Trophoblast cell (in vitro differentiated cells and primary cell): ENCODE measurements at regions not wholly inside any gene's neighbourhood (a gene's known extent, or its start where the extent isn't known, plus 50 kb on each side); places are given as distances from the start of the nearest gene placed in this dataset.

ENCODE experiments used
- DNase-seq, 2 donors: peaks; one replicate each; pipeline ENCODE4 v3.0.0-alpha.2; 2016
- H2AFZ ChIP-seq: 2 replicates; pipeline ENCODE4 v1.6.1; 2013; ENCODE audit warnings: low read length, moderate library complexity, mild to moderate bottlenecking; ENCODE audit not compliant: insufficient read depth, poor library complexity
- H2AK5ac ChIP-seq: 2 replicates; pipeline ENCODE4 v1.6.1; 2013; ENCODE audit warnings: mild to moderate bottlenecking, low read length
- H2BK120ac ChIP-seq: 2 replicates; pipeline ENCODE4 v1.6.1; 2013; ENCODE audit warnings: low read length, mild to moderate bottlenecking, moderate library complexity; ENCODE audit not compliant: insufficient read depth, poor library complexity
- H2BK12ac ChIP-seq: 2 replicates; pipeline ENCODE4 v1.6.1; 2013; ENCODE audit warnings: mild to moderate bottlenecking, low read length, moderate library complexity
- H2BK5ac ChIP-seq: 2 replicates; pipeline ENCODE4 v1.6.1; 2013; ENCODE audit warnings: low read length, low read depth, moderate library complexity, mild to moderate bottlenecking; ENCODE audit not compliant: poor library complexity
- H3K14ac ChIP-seq: 2 replicates; pipeline ENCODE4 v1.6.1; 2013; ENCODE audit warnings: mild to moderate bottlenecking, low read length
- H3K18ac ChIP-seq: 2 replicates; pipeline ENCODE4 v1.6.1; 2013; ENCODE audit warnings: mild to moderate bottlenecking, low read length
- H3K23ac ChIP-seq: 2 replicates; pipeline ENCODE4 v1.6.1; 2013; ENCODE audit warnings: low read length
- H3K27ac ChIP-seq: 2 replicates; pipeline ENCODE4 v1.5.1; 2013; ENCODE audit warnings: low read depth, mild to moderate bottlenecking, inconsistent platforms, low read length, moderate library complexity
- H3K27me3 ChIP-seq: 2 replicates; pipeline ENCODE4 v1.6.1; 2013; ENCODE audit warnings: inconsistent platforms, mild to moderate bottlenecking, low read length, moderate library complexity; ENCODE audit not compliant: insufficient read depth
- H3K36me3 ChIP-seq, 2 experiments: 1 replicate in 1 of 2; 2 replicates in 1 of 2; pipeline ENCODE4 v1.6.1; 2013; ENCODE audit warnings: low read length in 2 of 2, mild to moderate bottlenecking in 2 of 2, moderate library complexity in 1 of 2; ENCODE audit not compliant: insufficient read depth in 2 of 2, control insufficient read depth in 1 of 2
- H3K4ac ChIP-seq: 2 replicates; pipeline ENCODE4 v1.6.1; 2013; ENCODE audit warnings: low read depth, mild to moderate bottlenecking, low read length, moderate library complexity
- H3K4me1 ChIP-seq, 2 experiments: 1 replicate in 1 of 2; 2 replicates in 1 of 2; pipeline ENCODE4 v1.6.1; 2013; ENCODE audit warnings: low read length in 2 of 2, mild to moderate bottlenecking in 2 of 2, moderate library complexity in 1 of 2; ENCODE audit not compliant: insufficient read depth in 2 of 2, control insufficient read depth in 1 of 2
- H3K4me2 ChIP-seq: 2 replicates; pipeline ENCODE4 v1.6.1; 2013; ENCODE audit warnings: inconsistent platforms, mild to moderate bottlenecking, low read length, moderate library complexity
- H3K4me3 ChIP-seq: 2 replicates; pipeline ENCODE4 v1.5.1; 2013; ENCODE audit warnings: mild to moderate bottlenecking, low read depth, low read length, inconsistent platforms
- H3K79me1 ChIP-seq: one replicate; pipeline ENCODE4 v1.6.1; 2013; ENCODE audit warnings: low read length
- H3K79me2 ChIP-seq: 2 replicates; pipeline ENCODE4 v1.6.1; 2013; ENCODE audit warnings: low read length, mild to moderate bottlenecking; ENCODE audit not compliant: control insufficient read depth, insufficient read depth, poor library complexity
- H3K9ac ChIP-seq: 2 replicates; pipeline ENCODE4 v1.6.1; 2013; ENCODE audit warnings: mild to moderate bottlenecking, low read length
- H3K9me3 ChIP-seq: 2 replicates; pipeline ENCODE4 v1.6.1; 2013; ENCODE audit warnings: low read depth, mild to moderate bottlenecking, control low read depth, inconsistent platforms, low read length; ENCODE audit not compliant: insufficient read depth
- H4K12ac ChIP-seq: 2 replicates; pipeline ENCODE4 v1.6.1; 2013; ENCODE audit warnings: low read depth, mild to moderate bottlenecking, low read length, moderate library complexity
- H4K8ac ChIP-seq: 2 replicates; pipeline ENCODE4 v1.6.1; 2013; ENCODE audit warnings: low read depth, mild to moderate bottlenecking, low read length, moderate library complexity
- H4K91ac ChIP-seq: one replicate; pipeline ENCODE4 v1.6.1; 2013; ENCODE audit warnings: low read depth, mild to moderate bottlenecking, low read length, moderate library complexity
- WGBS: extraction: QIAGEN DNeasy Blood & Tissue Kit; methylation state at CpG from one replicate; pipeline ENCODE4 v1.1.7; 2013; ENCODE audit warnings: missing lambda C conversion rate; ENCODE audit not compliant: insufficient read length, insufficient coverage; ENCODE audit errors: extremely low coverage; 5-methylcytosine and 5-hydroxymethylcytosine counted together

DNA sequence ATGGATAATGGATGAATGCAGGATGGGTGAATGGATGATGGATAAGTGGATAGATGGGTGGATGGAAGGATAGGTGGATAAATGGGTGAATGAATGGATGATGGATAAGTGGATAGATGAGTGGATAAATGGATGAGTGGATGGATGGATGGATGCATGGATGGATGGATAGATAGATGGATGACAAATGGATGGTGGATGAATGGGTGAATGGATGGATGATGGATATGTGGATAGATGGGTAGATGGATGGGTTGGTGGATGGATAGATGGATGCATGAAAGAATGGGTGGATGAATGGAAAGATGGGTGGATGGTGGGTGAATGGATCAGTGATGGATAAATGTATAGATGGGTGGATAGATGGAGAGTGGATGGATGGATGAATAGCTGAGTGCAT, 564.8 kb downstream of the MIAT start:
- Histone ChIP-seq H2AFZ (no peak overlapping the region), H2BK5ac (no peak overlapping the region), H4K8ac (no peak overlapping the region), H3K9ac (no peak overlapping the region), H3K4ac (no peak overlapping the region), H2BK12ac (no peak overlapping the region), H3K27me3 (no peaks in the 10 kb centered on the region), H3K27ac (no peak overlapping the region), H3K4me2 (no peak overlapping the region), H4K12ac (no peak overlapping the region), H3K9me3 (no peaks in the 10 kb centered on the region), H2AK5ac (no peak overlapping the region), H2BK120ac (no peak overlapping the region), H3K4me1 (peaks cover 16 to 22% of the 10 kb centered on the region in 2 experiments), H3K79me2 (no peaks in the 10 kb centered on the region), H3K18ac (no peak overlapping the region), H4K91ac (no peak overlapping the region), H3K79me1 (peaks cover 11% of the 10 kb centered on the region), H3K14ac (no peak overlapping the region), H3K36me3 (no peaks in the 10 kb centered on the region), H3K4me3 (no peak overlapping the region), H3K23ac (no peak overlapping the region)
- DNase-seq = no peak

DNA sequence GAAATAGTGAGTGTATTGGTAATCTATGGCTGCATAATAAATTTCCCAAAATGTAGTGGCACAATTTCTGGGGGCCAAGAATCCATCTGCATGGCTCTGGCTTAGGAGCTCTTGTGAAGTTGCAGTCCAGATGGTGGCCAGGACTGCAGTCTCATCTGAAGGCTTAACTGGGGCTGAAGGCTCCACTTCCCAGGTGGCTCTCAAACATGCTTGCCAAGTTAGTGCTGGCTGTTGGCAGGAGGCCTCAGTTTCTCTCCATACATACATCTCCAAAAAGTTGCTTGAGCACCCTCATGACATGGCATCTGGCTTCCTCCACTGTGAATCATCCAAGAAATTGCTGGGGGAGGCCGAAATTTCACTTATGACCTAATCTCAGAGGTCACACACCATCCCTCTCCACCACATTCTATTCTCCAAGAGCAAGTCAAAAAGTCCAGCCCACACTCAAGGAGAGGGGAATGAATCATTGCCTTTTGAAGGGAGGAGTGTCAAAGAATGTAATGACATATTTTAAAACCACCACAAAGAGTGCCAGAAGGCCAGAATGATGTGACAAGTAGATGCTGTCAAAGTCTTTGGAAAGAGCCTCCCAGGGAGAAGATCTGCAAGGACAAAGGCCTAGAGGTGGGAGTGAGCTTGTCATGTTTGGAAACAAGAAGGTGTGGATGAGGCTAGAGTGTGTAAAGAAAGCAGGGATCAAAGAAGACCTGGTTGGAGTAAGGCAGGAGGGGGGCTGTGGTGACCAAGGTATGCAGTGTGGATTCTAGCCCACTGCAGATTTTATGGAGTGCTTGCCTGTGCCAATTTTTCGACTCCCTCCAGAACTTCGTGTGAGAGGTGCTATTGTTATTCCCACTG, 566.2 kb downstream of the MIAT start:
- Histone ChIP-seq H3K36me3 (no peaks in the 10 kb centered on the region), H3K4me3 (no peak overlapping the region), H3K18ac (no peak overlapping the region), H4K91ac (peak overlapping the region; percentile 48), H3K79me1 (peaks cover 7% of the 10 kb centered on the region), H2AFZ (no peak overlapping the region), H2BK120ac (peak overlapping the region; percentile 24), H4K12ac (no peak overlapping the region), H3K4me2 (peak overlapping the region; percentile 13), H2AK5ac (no peak overlapping the region), H3K23ac (no peak overlapping the region), H2BK12ac (peak overlapping the region; percentile 73), H3K9ac (no peak overlapping the region), H2BK5ac (peak overlapping the region; percentile 8), H4K8ac (no peak overlapping the region), H3K9me3 (no peaks in the 10 kb centered on the region), H3K79me2 (no peaks in the 10 kb centered on the region), H3K27me3 (no peaks in the 10 kb centered on the region), H3K4ac (no peak overlapping the region), H3K27ac (peak overlapping the region; percentile 59), H3K14ac (peak overlapping the region; percentile 9), H3K4me1 (peaks cover 13 to 19% of the 10 kb centered on the region in 2 experiments)
- DNase-seq = peak in 1 of 2 donors; percentile 5
- no CpG with 5 or more reads among the region's 3 CpGs for WGBS

DNA sequence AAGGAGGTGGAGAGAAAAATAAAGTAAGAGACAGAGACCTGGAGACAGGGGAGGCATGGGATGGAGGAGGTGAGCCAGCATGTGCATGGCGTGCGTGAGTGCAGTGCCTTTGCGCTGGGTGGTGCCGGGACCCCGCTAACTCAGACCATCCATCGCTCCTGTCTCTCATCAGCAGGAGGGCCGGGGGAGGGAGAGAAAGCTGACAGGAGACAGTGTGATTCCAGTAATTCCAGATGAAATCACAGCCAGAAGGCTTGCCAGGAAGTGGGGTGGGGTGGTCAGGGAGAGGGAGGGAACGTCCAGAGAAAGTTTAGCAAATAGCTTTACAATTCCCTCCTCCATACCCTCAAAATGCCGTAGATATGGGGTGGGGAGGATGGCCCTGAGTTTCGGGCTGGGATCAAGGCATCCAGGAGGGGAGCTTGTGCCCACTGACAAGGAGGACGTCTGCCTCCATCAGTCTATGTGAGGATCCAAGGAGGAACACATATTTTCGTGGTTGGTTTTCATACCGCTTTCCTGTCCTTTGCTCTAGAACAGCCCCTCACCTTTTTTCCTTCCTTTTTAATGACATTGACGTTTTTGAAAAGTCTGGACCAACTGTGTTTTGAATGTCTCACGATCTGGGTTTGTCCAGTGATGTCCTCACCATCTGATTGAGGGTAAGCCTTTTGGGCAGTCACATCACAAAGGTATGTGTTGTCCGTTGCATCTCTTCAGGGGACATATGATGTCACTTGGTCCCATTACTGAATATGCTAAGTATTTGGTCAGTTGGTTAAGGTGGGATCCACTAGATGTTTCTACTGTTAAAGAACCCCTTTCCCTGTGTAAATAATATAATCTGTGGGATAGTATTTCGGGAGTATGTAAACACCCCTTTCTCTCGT, 567.3 kb downstream of the MIAT start:
- Histone ChIP-seq H3K14ac (no peak overlapping the region), H3K79me2 (no peaks in the 10 kb centered on the region), H3K4me3 (no peak overlapping the region), H4K91ac (peak overlapping the region; percentile 12), H3K79me1 (peaks cover 6% of the 10 kb centered on the region), H3K18ac (no peak overlapping the region), H4K8ac (no peak overlapping the region), H4K12ac (no peak overlapping the region), H3K4ac (no peak overlapping the region), H2BK5ac (peak overlapping the region; percentile 4), H2AK5ac (no peak overlapping the region), H3K4me1 (peaks cover 13 to 19% of the 10 kb centered on the region in 2 experiments), H2AFZ (no peak overlapping the region), H2BK12ac (peak overlapping the region; percentile 70), H3K9ac (no peak overlapping the region), H3K36me3 (no peaks in the 10 kb centered on the region), H3K27me3 (no peaks in the 10 kb centered on the region), H3K9me3 (no peaks in the 10 kb centered on the region), H3K27ac (peak overlapping the region; percentile 59), H2BK120ac (no peak overlapping the region), H3K4me2 (peak overlapping the region; percentile 14), H3K23ac (no peak overlapping the region)
- no peak for DNase-seq
- WGBS = no CpG with 5 or more reads among the region's 18 CpGs

DNA sequence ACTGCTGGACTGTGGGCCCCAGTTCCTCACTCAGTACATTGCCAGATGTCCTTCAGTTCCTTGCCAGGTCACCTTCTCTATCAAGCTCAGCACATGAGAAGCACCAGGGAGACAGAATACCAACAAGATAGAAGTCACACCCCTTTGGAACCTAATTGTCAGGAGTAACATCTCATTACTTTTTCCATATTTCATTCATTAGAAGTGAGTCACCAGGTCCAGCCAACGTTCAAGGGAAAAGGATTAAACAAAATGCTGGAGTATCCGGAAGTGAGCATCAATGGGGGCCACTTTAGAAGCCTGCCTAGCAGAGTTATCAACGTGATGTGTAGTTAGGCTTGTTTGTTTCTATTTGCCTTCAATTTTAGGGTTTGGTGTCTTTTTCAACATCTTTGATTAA, 569.3 kb downstream of the MIAT start:
- no peak overlapping the region for H3K23ac ChIP-seq
- no peak overlapping the region for H3K4me3 ChIP-seq
- no peaks in the 10 kb centered on the region for H3K79me2 ChIP-seq
- H2BK120ac ChIP-seq = no peak overlapping the region
- H3K4ac ChIP-seq = no peak overlapping the region
- no peak overlapping the region for H3K27ac ChIP-seq
- peaks cover 6% of the 10 kb centered on the region for H3K79me1 ChIP-seq
- H3K14ac ChIP-seq = no peak overlapping the region
- no peak overlapping the region for H2BK5ac ChIP-seq
- H3K36me3 ChIP-seq = no peaks in the 10 kb centered on the region
- no peak overlapping the region for H4K12ac ChIP-seq
- no CpG with 5 or more reads among the region's 3 CpGs for WGBS
- no peak overlapping the region for H3K4me2 ChIP-seq
- H4K8ac ChIP-seq = no peak overlapping the region
- DNase-seq = no peak
- no peaks in the 10 kb centered on the region for H3K9me3 ChIP-seq
- H2AFZ ChIP-seq = no peak overlapping the region
- no peak overlapping the region for H3K18ac ChIP-seq
- H3K4me1 ChIP-seq = peaks cover 13 to 16% of the 10 kb centered on the region in 2 experiments
- no peak overlapping the region for H2BK12ac ChIP-seq
- no peaks in the 10 kb centered on the region for H3K27me3 ChIP-seq
- no peak overlapping the region for H2AK5ac ChIP-seq
- no peak overlapping the region for H3K9ac ChIP-seq
- no peak overlapping the region for H4K91ac ChIP-seq
